KMS-11 (cell line): ENCODE measurements at regions not wholly inside any gene's neighbourhood (a gene's known extent, or its start where the extent isn't known, plus 50 kb on each side); places are given as distances from the start of the nearest gene placed in this dataset.

Experiments
- H2AFZ ChIP-seq: fragments of 200-600 bp; sonication (generic); 2 replicates; pipeline ENCODE4 v1.6.1; 2016; ENCODE audit warnings: antibody characterized with exemption, mixed run types, low read depth
- H3K27ac ChIP-seq: fragments of 200-600 bp; sonication (generic); 2 replicates; pipeline ENCODE4 v1.6.1; 2016; ENCODE audit warnings: mild to moderate bottlenecking, mixed run types
- H3K27me3 ChIP-seq: fragments of 200-600 bp; sonication (generic); 2 replicates; pipeline ENCODE4 v1.6.1; 2017; ENCODE audit warnings: mild to moderate bottlenecking, low read depth, mixed run types, moderate library complexity; ENCODE audit not compliant: insufficient read depth
- H3K36me3 ChIP-seq: fragments of 200-600 bp; sonication (generic); 2 replicates; pipeline ENCODE4 v1.6.1; 2017; ENCODE audit warnings: mild to moderate bottlenecking, mixed run types; ENCODE audit not compliant: insufficient read depth
- H3K4me1 ChIP-seq: fragments of 200-600 bp; sonication (generic); 2 replicates; pipeline ENCODE4 v1.6.1; 2016; ENCODE audit warnings: mild to moderate bottlenecking, low read depth, mixed run types; ENCODE audit not compliant: poor library complexity, severe bottlenecking
- H3K4me2 ChIP-seq: fragments of 200-600 bp; sonication (generic); 2 replicates; pipeline ENCODE4 v1.7.0; 2016; ENCODE audit warnings: mild to moderate bottlenecking, mixed run types
- H3K4me3 ChIP-seq: fragments of 200-600 bp; sonication (generic); IDR thresholded peaks from 2 replicates; pipeline ENCODE4 v1.6.1; 2017; ENCODE audit warnings: low read depth, low read length, mixed read lengths; ENCODE audit not compliant: insufficient read depth
- H3K79me2 ChIP-seq: fragments of 200-600 bp; sonication (generic); 2 replicates; pipeline ENCODE4 v1.6.1; 2016; ENCODE audit warnings: low read depth, mixed run types; ENCODE audit not compliant: insufficient read depth
- H3K9ac ChIP-seq: fragments of 200-600 bp; sonication (generic); 2 replicates; pipeline ENCODE4 v1.6.1; 2016; ENCODE audit warnings: mild to moderate bottlenecking, mixed run types
- H4K20me1 ChIP-seq: fragments of 200-600 bp; sonication (generic); 2 replicates; pipeline ENCODE4 v1.6.1; 2016; ENCODE audit warnings: mild to moderate bottlenecking, mixed run types; ENCODE audit not compliant: insufficient read depth
- CTCF ChIP-seq: fragments of 200-600 bp; sonication (generic); conservative IDR thresholded peaks from 2 replicates; pipeline ENCODE4 v1.6.1; 2017; ENCODE audit warnings: low read depth, mild to moderate bottlenecking, antibody characterized with exemption, low read length, moderate library complexity, mixed read lengths

- H3K4me2 ChIP-seq = no peak overlapping the region
- no peaks in the 10 kb centered on the region for H3K4me1 ChIP-seq
- H3K4me3 ChIP-seq = no peak overlapping the region
- no peaks in the 10 kb centered on the region for H3K79me2 ChIP-seq
- H2AFZ ChIP-seq = no peak overlapping the region
- TF ChIP-seq CTCF = no peak
- no peaks in the 10 kb centered on the region for H4K20me1 ChIP-seq
- no peak overlapping the region for H3K27ac ChIP-seq
- no peaks in the 10 kb centered on the region for H3K27me3 ChIP-seq
- H3K36me3 ChIP-seq = no peaks in the 10 kb centered on the region
- H3K9ac ChIP-seq = no peak overlapping the region
Measured at GRCh38 chr10:106424054-106424453, 740.5 kb downstream of the SORCS1 start.

- Histone ChIP-seq H3K79me2 (no peaks in the 10 kb centered on the region), H2AFZ (no peak overlapping the region), H3K4me3 (no peak overlapping the region), H3K4me1 (no peaks in the 10 kb centered on the region), H3K9ac (no peak overlapping the region), H3K27me3 (no peaks in the 10 kb centered on the region), H4K20me1 (no peaks in the 10 kb centered on the region), H3K4me2 (no peak overlapping the region), H3K36me3 (no peaks in the 10 kb centered on the region), H3K27ac (no peak overlapping the region)
- TF ChIP-seq CTCF = no peak
Measured at GRCh38 chr10:106410331-106410730, 754.2 kb downstream of the SORCS1 start.

- Histone ChIP-seq H2AFZ (no peak overlapping the region), H3K36me3 (no peaks in the 10 kb centered on the region), H3K4me3 (no peak overlapping the region), H3K79me2 (no peaks in the 10 kb centered on the region), H3K4me2 (no peak overlapping the region), H3K27ac (no peak overlapping the region), H3K27me3 (no peaks in the 10 kb centered on the region), H3K4me1 (no peaks in the 10 kb centered on the region), H3K9ac (no peak overlapping the region), H4K20me1 (no peaks in the 10 kb centered on the region)
- no peak for TF ChIP-seq CTCF
Measured at GRCh38 chr10:106405141-106405540, 759.4 kb downstream of the SORCS1 start.

- H3K4me1 ChIP-seq = no peaks in the 10 kb centered on the region
Measured at GRCh38 chr10:106402458-106402857, 762.0 kb downstream of the SORCS1 start.

More at GRCh38 chr10:106402458-106402857, 762.0 kb downstream of the SORCS1 start:
- no peaks in the 10 kb centered on the region for H3K36me3 ChIP-seq
- no peak for TF ChIP-seq CTCF
- no peak overlapping the region for H3K4me3 ChIP-seq
- no peak overlapping the region for H2AFZ ChIP-seq
- H3K9ac ChIP-seq = no peak overlapping the region
- H3K27ac ChIP-seq = no peak overlapping the region
- H3K4me2 ChIP-seq = no peak overlapping the region
- no peaks in the 10 kb centered on the region for H3K27me3 ChIP-seq
- H4K20me1 ChIP-seq = no peaks in the 10 kb centered on the region
- H3K79me2 ChIP-seq = no peaks in the 10 kb centered on the region
